NCI-H1092 treated with DMSO at 0.1 percent for 48 hours (cell line): ENCODE measurements at regions not wholly inside any gene's neighbourhood (a gene's known extent, or its start where the extent isn't known, plus 50 kb on each side); places are given as distances from the start of the nearest gene placed in this dataset.

ENCODE experiments used
- DNase-seq: peaks from one replicate; lab custom pipeline; 2025; lab: John Stamatoyannopoulos, UW

DNA sequence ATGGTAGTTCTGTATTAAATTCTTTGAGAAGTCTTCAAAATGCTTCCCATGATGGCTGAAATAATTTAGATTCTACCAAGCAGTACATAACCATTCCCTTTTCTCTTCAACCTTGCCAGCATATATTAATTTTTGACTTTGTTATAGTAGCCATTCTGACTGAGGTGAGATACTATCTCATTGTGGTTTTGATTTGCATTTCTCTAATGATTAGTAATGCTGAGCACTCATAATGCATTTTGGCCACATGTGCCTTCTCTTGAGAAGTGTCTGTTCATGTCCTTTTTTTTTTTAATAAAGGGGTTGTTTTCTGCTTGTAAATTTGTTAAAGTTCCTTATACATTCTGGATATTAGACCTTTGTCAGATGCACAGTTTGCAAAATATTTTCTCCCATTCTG lies 173.9 kb downstream of the CALCRL start:
- no peak for DNase-seq

DNA sequence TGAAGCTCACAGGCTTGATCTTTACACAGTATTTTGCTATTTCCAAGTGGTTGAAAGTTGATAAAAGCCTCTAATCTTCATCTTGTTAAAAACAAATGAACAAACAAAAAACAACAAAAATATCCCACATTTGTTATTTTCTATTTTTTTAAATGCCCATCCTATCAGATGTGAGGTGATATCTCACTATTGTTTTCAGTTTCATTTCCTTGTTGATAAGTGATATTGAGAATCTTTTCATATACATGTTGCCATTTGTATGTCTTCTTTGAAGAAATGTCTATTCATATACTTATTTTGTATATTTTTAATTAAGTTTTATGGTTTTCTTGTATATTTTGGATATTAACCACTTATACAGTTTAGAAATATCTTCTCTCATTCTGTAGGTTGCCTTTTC lies 175.8 kb downstream of the CALCRL start:
- no peak for DNase-seq

DNA sequence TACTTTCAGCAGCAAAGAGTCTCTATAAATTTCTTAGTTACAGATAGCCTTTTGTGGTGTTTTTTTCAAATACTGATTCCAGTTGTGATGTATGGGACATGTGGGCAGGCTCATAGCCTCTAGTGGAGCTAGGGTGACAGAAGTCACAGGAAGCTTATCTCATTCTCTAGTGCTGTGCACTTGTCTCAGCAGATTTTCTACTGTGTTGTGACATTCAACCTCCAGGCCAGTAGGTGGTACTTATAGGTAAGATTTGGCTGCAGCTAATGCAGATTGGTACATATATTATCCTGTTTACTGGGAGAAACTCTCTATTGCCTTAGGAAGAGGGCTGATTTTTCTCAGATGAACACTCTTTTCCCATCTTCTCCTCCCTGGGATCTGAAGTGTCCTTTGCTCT lies 176.2 kb downstream of the CALCRL start:
- DNase-seq: no peak

DNA sequence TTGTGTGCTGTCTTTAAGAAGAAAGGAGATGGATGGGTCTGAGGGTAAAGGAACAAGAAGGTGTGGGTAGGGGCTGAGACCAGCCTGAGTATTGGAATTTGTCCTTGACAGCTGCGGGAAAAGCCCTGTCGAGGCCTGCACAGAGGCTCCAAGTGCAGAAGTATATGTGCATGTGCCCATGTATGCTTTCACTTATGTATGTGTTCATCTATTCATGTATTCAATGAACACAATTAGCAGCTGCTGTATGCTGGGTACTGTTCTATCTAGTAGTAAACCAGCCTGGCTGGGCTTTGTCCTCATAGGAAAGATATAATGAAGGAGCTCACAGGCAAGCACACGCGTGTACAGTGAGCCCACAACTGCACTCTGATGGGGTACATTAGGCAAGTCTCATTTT lies 181.4 kb downstream of the CALCRL start:
- no peak for DNase-seq

DNA sequence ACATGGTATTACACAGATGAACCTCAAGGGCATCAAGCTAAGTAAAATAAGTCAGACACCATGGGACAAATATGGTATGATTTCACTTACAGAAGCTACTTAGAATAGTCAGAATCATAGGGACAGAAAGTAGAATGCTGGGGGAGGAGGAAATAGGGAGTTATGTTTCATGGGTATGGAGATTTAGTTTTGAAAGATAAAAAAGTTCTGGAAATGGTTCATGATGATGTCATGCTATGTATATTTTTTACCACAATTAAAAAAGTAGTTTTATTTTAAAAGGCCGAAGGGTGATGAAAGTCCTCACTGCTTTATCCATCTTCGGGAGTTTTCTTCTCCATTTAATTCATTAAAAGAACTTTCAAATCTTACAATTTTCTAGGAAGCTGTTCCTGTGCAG lies 181.9 kb downstream of the CALCRL start:
- DNase-seq: no peak

DNA sequence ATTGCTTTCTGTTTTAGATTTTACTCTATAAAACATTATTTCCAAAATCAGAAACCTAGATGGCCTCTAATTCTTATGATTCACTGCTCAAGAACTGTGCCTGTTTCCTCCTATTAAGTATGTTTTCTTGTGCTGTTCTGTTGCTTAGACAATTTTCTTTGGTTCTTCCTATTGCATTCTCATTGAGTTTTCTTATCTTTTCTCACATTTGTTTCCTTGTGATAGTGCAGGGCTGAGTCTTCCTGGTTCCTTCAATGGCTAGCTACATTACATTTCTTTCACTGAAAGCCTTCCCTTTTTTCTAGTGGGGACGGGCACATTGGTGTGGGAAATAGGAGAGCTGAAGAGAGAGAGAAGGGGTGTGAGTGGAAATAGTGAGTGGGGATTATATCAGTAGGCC lies 183.4 kb downstream of the CALCRL start:
- no peak for DNase-seq

DNA sequence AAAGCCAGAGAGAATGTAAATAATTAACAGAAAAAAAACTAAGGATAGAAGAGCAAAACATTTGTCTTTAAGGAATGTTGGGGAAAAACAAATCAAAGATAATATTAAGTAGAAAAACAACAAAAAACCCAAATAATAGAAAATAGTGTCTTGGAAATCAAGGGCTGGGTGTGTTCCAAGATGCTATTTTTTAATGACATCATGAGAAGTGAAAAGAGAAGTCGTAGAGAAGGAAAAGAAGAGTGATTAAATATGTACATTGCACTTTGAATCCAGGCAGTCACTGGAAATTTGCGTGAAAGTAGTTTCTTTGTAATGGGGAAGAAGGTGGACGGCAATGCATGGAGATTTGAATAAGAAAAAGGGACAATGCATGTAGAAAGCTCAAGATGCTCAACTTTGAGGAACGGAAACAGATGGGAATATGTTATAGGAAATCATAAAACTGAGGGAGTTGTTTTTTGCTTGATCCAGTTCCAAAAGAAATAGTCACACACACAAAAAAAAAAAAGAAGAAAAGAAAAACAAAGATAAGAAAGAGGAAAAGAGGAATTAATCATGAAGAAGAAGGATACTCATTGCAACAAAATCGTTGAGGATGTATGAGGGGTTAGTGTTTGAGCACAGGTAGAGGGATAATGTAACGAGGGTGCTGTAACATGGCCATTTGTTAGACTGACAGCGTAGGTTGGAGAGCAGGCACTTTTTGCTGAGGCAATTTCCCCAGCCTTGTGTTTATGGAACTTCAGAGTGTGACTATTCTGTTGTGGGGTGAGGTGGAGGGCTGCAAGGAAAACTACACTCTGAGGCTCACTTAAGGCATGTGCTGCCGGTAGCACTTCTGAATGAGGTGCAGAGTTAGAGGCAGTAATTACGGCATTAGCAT lies 184.1 kb downstream of the CALCRL start:
- no peak for DNase-seq

DNA sequence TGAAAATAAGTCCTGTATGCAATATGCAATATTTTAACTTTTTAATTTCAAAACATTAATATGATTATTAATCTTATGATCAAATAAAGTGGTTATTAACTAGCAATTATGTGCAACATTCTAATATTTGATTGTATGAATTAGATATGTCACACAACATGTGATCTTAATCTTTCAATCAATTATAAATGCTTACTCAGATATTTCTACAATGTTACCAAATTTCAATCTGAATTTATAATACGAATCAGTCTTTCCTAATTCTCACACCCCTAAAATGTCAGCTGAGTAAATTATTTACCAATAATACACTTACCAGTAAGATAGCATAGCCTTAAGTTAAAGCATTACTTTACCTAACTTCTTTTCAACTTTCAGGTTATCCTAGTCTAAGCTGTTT lies 186.3 kb downstream of the CALCRL start:
- no peak for DNase-seq

DNA sequence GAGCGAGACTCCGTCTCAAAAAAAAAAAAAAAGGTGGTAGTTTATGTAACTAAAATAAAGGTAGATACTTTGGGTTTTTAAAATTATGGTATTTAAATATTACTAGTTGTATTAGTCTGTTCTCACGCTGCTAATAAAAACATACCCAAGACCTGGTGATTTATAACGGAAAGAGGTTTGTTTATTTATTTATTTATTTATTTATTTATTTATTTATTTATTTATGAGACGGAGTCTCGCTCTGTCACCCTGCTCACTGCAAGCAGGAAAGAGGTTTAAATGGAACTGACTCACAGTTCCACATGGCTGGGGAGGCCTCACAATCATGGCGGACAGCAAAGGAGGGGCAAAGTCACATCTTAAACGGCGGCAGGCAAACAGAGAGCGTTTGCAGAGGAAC lies 196.0 kb downstream of the CALCRL start:
- DNase-seq: no peak

DNA sequence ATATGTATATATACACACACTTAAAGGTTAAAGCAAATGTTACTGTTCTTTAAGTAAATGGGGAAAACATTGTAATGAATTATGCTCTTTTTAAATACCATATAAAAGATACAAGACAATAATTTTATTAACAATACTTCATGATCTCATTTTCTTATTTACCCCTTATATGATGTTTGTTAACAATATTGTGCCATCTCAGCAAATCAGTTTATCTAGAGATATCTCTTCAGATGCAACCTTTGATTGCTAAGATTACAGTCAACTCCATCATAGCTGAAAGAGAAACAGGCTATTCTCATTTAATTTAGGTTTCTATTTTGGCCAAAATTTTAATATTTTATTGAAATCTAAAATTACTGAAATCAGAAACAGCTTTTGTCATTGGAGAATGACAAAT lies 197.9 kb downstream of the CALCRL start:
- DNase-seq: no peak

DNA sequence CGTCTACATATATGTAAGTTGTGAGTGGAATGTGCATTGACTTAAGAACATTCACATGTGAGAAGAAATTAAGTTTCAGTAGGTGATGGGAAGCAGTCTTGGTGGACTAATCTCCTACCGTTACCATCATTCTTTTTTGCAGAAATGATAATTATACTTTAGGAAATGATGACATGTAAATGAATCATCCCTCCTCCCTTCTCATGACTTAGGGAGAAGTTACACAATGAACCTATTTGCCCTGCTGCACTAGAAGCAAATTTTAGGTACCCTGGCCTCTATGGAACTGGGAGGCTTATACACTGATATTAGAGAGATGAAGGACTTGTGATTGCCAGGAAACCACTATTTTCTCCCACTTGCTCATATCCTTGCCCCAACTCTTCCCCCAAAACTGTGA lies 214.2 kb downstream of the CALCRL start:
- no peak for DNase-seq

DNA sequence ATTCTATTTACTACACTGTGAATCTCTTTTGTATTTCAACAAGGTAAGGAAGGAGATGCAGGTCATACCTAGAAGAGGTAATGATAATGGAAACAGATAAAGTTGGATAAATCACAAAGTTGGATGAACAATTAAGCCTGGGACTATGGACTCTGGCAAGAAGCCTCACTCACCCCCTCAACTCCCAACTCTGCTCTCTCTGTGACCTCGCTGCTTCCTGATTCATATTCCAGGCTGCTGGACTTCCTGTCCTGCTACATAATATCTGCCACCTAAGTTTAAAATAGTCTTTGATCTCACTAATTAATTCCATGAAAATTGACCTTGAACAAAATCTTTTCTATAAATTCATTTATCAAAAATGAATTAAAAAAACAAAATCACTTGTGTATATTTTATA lies 215.3 kb downstream of the CALCRL start:
- DNase-seq: no peak

DNA sequence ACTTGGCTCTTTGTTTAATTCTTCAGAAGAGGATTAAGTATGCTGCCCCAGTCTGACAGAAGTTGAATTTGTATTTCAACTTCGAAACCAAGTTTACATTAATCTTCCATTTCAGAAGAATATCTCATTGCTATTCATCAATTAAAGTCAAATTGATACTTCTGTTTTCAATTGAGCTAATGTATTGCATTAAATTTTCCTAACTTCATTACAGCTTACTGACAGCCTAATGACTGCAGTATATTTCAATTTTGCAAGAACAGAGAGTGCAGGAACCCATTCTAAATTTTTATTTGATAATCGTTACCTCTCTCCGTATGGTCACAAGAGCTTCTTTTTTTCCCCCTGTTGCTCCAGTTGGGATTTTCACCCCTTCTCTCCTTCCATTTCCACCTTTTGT lies 218.0 kb downstream of the CALCRL start:
- DNase-seq: no peak

DNA sequence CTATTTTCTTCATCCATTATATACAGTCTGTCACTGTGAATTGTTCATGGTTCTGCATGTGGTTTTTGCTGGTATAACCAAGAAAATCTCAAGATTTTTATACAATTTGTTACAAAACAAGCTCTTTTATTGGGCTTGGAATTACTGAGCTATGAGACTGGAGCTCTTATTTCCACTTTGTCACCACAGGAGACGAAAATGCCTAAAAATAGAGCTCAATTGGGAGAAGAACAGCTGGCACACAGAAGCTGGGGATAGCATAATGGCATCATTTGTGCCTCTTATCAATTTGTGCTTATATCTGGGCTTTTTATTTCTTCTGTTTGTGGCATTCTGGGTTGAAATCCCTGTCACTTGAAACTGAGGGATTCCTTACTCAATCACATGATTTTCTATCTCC lies 219.1 kb downstream of the CALCRL start:
- DNase-seq: no peak

DNA sequence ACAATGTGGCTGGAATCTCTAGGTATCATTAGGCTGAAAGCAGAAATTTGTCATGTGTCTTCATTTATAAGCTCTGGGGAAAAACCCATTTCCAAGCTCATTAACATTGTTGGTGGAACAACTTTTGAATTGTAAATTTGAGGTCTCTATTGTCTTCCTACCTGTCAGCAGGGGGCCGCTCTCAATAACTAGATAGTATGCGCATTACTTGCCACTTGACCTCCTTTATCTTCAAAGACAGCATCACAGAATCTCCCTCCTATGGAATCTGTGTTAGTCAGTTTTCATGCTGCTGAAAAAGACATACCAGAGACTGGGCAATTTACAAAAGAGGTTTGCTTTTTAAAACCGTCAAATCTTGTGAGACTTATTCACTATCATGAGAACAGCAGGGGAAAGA lies 223.1 kb downstream of the CALCRL start:
- DNase-seq: no peak

DNA sequence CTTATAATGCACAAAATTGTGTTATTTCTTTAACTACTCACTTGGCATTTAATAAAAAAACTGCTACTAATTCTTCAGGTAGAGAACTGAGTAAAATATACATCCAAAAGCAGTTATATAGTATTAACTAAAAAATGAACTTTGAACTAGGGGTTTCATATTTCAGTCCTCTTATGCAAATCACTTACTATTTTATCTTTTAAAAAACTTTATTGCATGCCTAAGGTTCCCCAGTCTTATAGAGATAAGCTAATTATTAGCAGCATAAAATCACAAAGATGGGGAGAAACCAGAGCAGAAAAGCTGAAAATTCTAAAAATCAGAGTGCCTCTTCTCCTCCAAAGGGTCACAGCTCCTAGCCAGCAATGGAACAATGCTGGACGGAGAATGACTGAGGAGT lies 228.0 kb downstream of the CALCRL start:
- no peak for DNase-seq

DNA sequence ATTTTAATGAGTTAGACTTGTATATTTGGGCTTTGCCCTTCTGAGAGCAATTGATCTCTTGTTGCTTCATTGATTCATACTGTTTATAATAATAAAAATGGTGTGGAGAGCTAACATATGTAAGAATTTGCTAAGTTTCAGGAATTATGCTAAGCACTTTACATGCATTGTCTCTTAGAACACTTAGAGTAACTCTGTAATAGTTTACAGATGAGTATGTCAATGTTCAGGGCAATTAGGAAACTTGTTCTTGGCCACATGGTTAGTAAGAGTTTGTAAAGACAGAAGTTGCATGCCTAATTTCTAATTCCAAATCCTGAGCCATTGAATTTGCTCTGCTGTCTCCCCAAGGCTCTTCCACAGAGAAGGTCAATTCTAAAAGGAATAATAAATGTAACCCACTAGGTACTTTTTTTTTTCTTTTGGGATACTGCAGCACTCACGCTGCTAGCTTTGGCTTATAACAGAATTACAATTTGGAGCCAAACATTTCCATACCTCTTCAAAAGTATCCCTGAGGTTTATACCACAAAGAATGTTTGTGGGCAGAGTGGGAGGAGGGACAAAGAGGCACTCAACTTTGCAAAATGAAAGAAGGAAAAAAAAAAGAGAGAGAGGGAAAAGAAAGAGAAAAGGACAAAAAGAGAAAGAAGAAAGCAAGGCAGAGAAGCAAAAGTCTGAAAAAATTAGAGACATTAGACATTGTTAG lies 232.4 kb downstream of the CALCRL start:
- no peak for DNase-seq

DNA sequence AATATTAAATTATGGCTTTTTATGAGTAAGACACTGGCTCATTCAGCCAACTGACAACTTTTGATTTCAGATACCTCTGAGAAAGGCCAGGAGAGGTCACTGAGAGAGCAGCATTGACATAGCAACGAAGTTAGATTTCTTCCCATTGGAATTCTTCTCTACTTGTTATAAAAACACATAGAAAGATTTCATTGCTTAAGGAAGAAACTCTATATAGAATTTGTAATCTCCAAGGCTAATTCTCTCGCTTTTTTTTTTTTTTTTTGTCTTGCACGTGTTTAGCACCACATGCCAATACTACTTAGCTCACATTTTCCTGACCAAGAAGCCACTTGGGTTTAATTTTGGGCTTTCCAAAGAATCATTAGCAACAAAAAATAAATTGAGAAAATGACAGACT lies 233.7 kb downstream of the CALCRL start:
- DNase-seq: no peak

DNA sequence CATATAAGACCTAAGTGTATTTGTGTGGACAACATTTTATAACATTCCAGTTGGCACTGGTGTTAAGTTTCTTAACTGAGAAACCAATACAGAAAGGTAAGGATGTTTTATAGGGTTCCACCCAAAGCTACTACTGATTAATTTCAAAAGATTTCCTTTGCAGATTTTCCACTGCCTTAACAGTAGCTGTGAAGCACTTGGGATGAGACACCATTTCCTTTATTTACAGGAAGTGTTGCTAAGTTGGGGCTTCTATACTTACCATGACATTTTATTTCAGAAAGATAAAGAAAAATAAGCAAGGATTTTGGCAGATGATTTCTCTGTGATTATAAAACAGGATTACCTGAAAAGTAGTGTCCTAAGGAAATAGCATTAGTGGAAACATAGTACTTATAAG lies 234.3 kb downstream of the CALCRL start:
- DNase-seq: no peak

DNA sequence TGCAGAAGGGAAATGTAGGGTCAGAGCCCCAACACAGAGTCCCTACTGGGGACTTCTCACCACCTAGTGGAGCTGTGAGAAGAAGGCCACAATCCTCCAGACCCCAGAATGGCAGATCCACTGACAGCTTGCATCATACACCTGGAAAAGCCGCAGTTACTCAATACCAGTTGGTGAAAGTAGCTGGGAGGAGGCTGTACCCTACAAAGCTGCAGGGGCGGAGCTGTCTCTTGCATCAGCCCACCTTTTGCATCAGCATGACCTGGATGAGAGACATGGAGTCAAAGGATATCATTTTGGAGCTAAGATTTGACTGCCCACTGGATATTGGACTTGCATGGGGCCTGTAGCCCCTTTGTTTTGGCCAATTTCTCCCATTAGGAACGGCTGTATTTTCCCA lies 237.3 kb downstream of the CALCRL start:
- DNase-seq: no peak

DNA sequence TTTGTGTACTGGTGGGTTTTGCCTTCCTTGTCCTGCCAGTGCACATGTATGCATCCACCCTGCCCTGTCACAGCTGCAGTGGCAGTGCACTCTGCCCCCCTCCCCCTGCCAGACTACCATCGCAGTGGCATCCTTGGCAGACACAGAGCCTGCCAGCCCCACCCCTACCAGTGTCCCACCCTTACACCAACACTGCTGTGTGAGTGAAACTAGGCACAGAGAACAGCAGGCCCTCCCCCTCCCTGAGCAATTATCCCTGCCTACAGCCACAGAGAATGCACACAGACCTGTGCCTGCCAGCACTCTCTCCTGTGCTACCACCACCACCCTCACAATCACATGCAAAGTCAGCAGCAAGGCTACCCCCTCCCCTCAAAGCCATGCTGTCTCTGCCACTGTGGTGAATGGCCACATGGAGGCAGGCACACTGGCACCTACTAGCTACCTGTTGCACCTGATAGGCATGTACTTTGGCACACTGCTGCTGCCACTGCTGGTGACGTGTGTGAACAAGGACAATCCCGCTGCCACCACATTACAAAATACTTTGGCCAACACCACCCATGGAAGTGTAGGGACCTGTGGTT lies 239.8 kb downstream of the CALCRL start:
- no peak for DNase-seq

DNA sequence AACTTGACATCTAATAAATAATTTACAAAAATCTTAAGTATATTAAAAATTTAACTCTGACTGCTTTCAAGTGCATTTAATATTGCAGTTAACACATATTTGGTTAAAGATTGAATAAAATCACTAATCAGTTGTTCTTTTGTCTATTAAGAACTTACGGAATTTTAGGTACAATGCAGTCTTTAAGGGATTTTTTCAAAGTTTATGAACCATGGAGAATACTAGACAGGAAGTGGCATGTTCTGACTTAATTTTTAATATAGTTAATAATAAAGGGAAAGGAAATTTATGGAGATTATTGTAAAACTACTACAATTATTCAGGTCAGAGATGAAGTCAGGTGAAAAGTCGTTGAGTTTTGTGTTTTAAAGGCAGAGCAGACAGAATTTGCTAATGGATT lies 240.9 kb downstream of the CALCRL start:
- no peak for DNase-seq

DNA sequence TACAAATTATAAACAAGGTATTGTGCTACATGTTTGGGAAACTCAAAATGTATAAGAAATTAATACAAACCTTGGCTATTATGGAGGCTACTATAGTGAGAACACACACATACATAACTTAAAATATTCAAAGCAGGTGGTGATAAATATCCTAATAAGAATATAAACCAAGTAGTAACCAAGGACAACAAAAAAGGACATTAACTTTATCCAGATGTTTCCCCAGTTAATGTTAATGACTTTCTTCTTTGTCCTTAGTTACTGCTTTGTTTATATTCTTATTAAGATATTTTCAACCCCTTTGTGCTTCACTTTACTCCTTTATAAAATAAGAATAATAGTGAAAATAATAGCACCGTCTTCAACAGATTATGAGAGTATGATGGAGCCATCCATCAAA lies 241.6 kb downstream of the CALCRL start:
- no peak for DNase-seq
